Nephron (organoid): ENCODE measurements at regions not wholly inside any gene's neighbourhood (a gene's known extent, or its start where the extent isn't known, plus 50 kb on each side); places are given as distances from the start of the nearest gene placed in this dataset.

Experiments
- H3K27ac Mint-ChIP-seq, 3 experiments: 2 replicates each; pipeline ENCODE4 v1.8.0; 2020; ENCODE audit warnings: mixed read lengths in 3 of 3, mild to moderate bottlenecking in 2 of 3, moderate library complexity in 1 of 3
- H3K27me3 Mint-ChIP-seq: 2 replicates; pipeline ENCODE4 v1.8.0; 2021; ENCODE audit warnings: low read depth, mild to moderate bottlenecking, moderate library complexity, mixed read lengths
- H3K36me3 Mint-ChIP-seq: 2 replicates; pipeline ENCODE4 v1.8.0; 2020; ENCODE audit warnings: low read depth, mixed read lengths
- H3K4me1 Mint-ChIP-seq: 2 replicates; pipeline ENCODE4 v1.8.0; 2020; ENCODE audit warnings: mixed read lengths
- H3K4me3 Mint-ChIP-seq, 3 experiments: 2 replicates each; pipeline ENCODE4 v1.8.0; 2020; ENCODE audit warnings: mild to moderate bottlenecking in 3 of 3, mixed read lengths in 3 of 3, moderate library complexity in 2 of 3
- H3K9me3 Mint-ChIP-seq: 2 replicates; pipeline ENCODE4 v1.8.0; 2020; ENCODE audit warnings: mixed read lengths
- CTCF ChIP-seq, 3 experiments: fragments of 200-600 bp; sonication (generic); IDR thresholded peaks; one replicate each; pipeline ENCODE4 v1.5.0; 2021; ENCODE audit warnings: antibody characterized with exemption in 3 of 3; ENCODE audit not compliant: unreplicated experiment in 3 of 3

- no peak for TF ChIP-seq CTCF (IDR thresholded peaks at IDR 0.05; ENCODE audit: unreplicated experiment in 3 of 3)
- no peak overlapping the region for H3K27ac Mint-ChIP-seq
- no peak overlapping the region for H3K4me3 Mint-ChIP-seq
- H3K27me3 Mint-ChIP-seq = no peaks in the 10 kb centered on the region
- no peaks in the 10 kb centered on the region for H3K36me3 Mint-ChIP-seq
- no peaks in the 10 kb centered on the region for H3K4me1 Mint-ChIP-seq
- H3K9me3 Mint-ChIP-seq = no peaks in the 10 kb centered on the region
Measured at GRCh38 chr1:189192741-189193520, 1284.7 kb downstream of the BRINP3 start.

GRCh38 chr1:189205863-189206262 lies 1271.8 kb downstream of the BRINP3 start:
- Mint-ChIP-seq H3K36me3 (no peaks in the 10 kb centered on the region), H3K27me3 (no peaks in the 10 kb centered on the region), H3K4me3 (no peak overlapping the region), H3K4me1 (no peaks in the 10 kb centered on the region), H3K27ac (no peak overlapping the region), H3K9me3 (no peaks in the 10 kb centered on the region)
- TF ChIP-seq CTCF (IDR thresholded peaks at IDR 0.05; ENCODE audit: unreplicated experiment in 3 of 3) = no peak

- H3K27me3 Mint-ChIP-seq = no peaks in the 10 kb centered on the region
- TF ChIP-seq CTCF (IDR thresholded peaks at IDR 0.05; ENCODE audit: unreplicated experiment in 3 of 3) = no peak
- no peaks in the 10 kb centered on the region for H3K9me3 Mint-ChIP-seq
- H3K27ac Mint-ChIP-seq = no peak overlapping the region
- H3K36me3 Mint-ChIP-seq = no peaks in the 10 kb centered on the region
- H3K4me3 Mint-ChIP-seq = no peak overlapping the region
- H3K4me1 Mint-ChIP-seq = no peaks in the 10 kb centered on the region
Measured at GRCh38 chr1:189206617-189207016, 1271.0 kb downstream of the BRINP3 start.

- Mint-ChIP-seq H3K36me3 (no peaks in the 10 kb centered on the region), H3K9me3 (no peaks in the 10 kb centered on the region), H3K27ac (no peak overlapping the region), H3K27me3 (no peaks in the 10 kb centered on the region), H3K4me1 (no peaks in the 10 kb centered on the region), H3K4me3 (no peak overlapping the region)
- TF ChIP-seq CTCF (IDR thresholded peaks at IDR 0.05; ENCODE audit: unreplicated experiment in 3 of 3) = no peak
Measured at GRCh38 chr1:189211742-189212141, 1265.9 kb downstream of the BRINP3 start.

- H3K36me3 Mint-ChIP-seq = no peaks in the 10 kb centered on the region
- H3K27ac Mint-ChIP-seq = no peak overlapping the region
- H3K4me1 Mint-ChIP-seq = no peaks in the 10 kb centered on the region
- no peaks in the 10 kb centered on the region for H3K27me3 Mint-ChIP-seq
- H3K9me3 Mint-ChIP-seq = no peaks in the 10 kb centered on the region
- TF ChIP-seq CTCF (IDR thresholded peaks at IDR 0.05; ENCODE audit: unreplicated experiment in 3 of 3) = no peak
- no peak overlapping the region for H3K4me3 Mint-ChIP-seq
Measured at GRCh38 chr1:189212606-189213005, 1265.1 kb downstream of the BRINP3 start.

GRCh38 chr1:189216886-189217285 lies 1260.8 kb downstream of the BRINP3 start:
- no peak overlapping the region for H3K4me3 Mint-ChIP-seq
- H3K9me3 Mint-ChIP-seq = no peaks in the 10 kb centered on the region
- H3K27me3 Mint-ChIP-seq = no peaks in the 10 kb centered on the region
- no peaks in the 10 kb centered on the region for H3K36me3 Mint-ChIP-seq
- H3K4me1 Mint-ChIP-seq = no peaks in the 10 kb centered on the region
- TF ChIP-seq CTCF (IDR thresholded peaks at IDR 0.05; ENCODE audit: unreplicated experiment in 3 of 3) = no peak
- no peak overlapping the region for H3K27ac Mint-ChIP-seq
